ENCODE measurements at regions not wholly inside any gene's neighbourhood (a gene's known extent, or its start where the extent isn't known, plus 50 kb on each side); places are given as distances from the start of the nearest gene placed in this dataset.

DNA sequence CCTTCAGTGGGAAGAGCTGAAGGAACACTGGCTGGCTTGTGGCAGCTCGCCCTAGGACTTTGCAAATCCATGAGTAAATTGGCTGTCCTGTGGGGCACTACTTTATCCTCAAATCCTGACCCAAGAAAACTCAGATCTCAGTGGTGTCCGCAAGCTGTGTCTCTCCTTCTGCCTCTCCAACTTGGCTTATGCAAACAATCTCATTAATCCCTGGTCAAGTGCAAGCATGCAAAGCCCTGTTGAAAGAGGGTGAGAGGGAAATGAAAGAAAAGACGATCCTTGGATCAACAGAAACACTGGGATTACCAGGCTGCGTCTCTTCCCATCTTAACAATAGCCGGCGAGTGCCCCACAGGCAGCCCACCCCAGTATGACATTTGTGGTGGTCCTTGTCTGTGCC is 901.6 kb downstream of the BCL11B start:
- Mint-ChIP-seq H3K4me3 (ENCODE audit: unreplicated experiment) (no peak overlapping the region), H3K27ac (ENCODE audit: unreplicated experiment) (no peak overlapping the region), H3K9me3 (ENCODE audit: unreplicated experiment) (no peaks in the 10 kb centered on the region), H3K27me3 (ENCODE audit: unreplicated experiment) (no peaks in the 10 kb centered on the region), H3K36me3 (ENCODE audit: low read depth, unreplicated experiment) (no peaks in the 10 kb centered on the region), H3K4me1 (ENCODE audit: unreplicated experiment) (no peaks in the 10 kb centered on the region)
- DNase-seq (ENCODE audit: low spot score) = no peak
- no peak for TF ChIP-seq CTCF (IDR thresholded peaks at IDR 0.05; ENCODE audit: unreplicated experiment)

- Mint-ChIP-seq H3K4me1 (ENCODE audit: unreplicated experiment) (no peaks in the 10 kb centered on the region), H3K9me3 (ENCODE audit: unreplicated experiment) (no peaks in the 10 kb centered on the region), H3K36me3 (ENCODE audit: low read depth, unreplicated experiment) (no peaks in the 10 kb centered on the region), H3K27ac (ENCODE audit: unreplicated experiment) (no peak overlapping the region), H3K4me3 (ENCODE audit: unreplicated experiment) (no peak overlapping the region), H3K27me3 (ENCODE audit: unreplicated experiment) (no peaks in the 10 kb centered on the region)
- DNase-seq (ENCODE audit: low spot score) = no peak
- no peak for TF ChIP-seq CTCF (IDR thresholded peaks at IDR 0.05; ENCODE audit: unreplicated experiment)
Measured at GRCh38 chr14:98371141-98371540, 900.9 kb downstream of the BCL11B start.

DNA sequence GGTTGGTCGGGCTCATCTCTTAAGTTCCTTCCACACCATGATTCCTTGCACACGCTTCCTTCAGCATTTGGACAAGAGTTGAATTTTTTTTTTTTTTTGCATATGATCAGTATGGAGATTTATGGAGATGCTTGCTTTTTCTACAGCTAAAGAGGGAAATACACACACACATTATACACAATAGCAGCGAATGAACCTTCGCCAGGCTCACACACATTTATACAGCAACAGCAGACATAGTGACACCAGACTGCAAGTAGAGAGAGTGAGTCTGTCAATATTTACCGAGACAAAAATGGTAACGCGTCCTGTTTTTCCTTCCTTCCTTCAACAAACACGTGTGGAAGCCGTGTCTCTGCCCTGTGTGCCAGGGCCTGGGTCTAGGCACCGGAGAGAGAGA is 897.9 kb downstream of the BCL11B start:
- TF ChIP-seq CTCF (IDR thresholded peaks at IDR 0.05; ENCODE audit: unreplicated experiment) = no peak
- H3K27ac Mint-ChIP-seq (ENCODE audit: unreplicated experiment) = no peak overlapping the region

GRCh38 chr14:98375566-98375965 is 896.4 kb downstream of the BCL11B start:
- Mint-ChIP-seq H3K9me3 (ENCODE audit: unreplicated experiment) (no peaks in the 10 kb centered on the region), H3K27ac (ENCODE audit: unreplicated experiment) (no peak overlapping the region), H3K27me3 (ENCODE audit: unreplicated experiment) (no peaks in the 10 kb centered on the region), H3K4me3 (ENCODE audit: unreplicated experiment) (no peak overlapping the region), H3K36me3 (ENCODE audit: low read depth, unreplicated experiment) (no peaks in the 10 kb centered on the region), H3K4me1 (ENCODE audit: unreplicated experiment) (no peaks in the 10 kb centered on the region)
- DNase-seq (ENCODE audit: low spot score) = no peak
- no peak for TF ChIP-seq CTCF (IDR thresholded peaks at IDR 0.05; ENCODE audit: unreplicated experiment)

More for the DNA sequence above, 897.9 kb downstream of the BCL11B start:
- Mint-ChIP-seq H3K4me1 (ENCODE audit: unreplicated experiment) (no peaks in the 10 kb centered on the region), H3K9me3 (ENCODE audit: unreplicated experiment) (no peaks in the 10 kb centered on the region), H3K4me3 (ENCODE audit: unreplicated experiment) (no peak overlapping the region), H3K27me3 (ENCODE audit: unreplicated experiment) (no peaks in the 10 kb centered on the region), H3K36me3 (ENCODE audit: low read depth, unreplicated experiment) (no peaks in the 10 kb centered on the region)
- no peak for DNase-seq (ENCODE audit: low spot score)

GRCh38 chr14:98379830-98380229 is 892.2 kb downstream of the BCL11B start:
- H3K4me1 Mint-ChIP-seq (ENCODE audit: unreplicated experiment) = no peaks in the 10 kb centered on the region
- no peak for TF ChIP-seq CTCF (IDR thresholded peaks at IDR 0.05; ENCODE audit: unreplicated experiment)
- H3K27ac Mint-ChIP-seq (ENCODE audit: unreplicated experiment) = no peak overlapping the region
- peaks cover 1% of the 10 kb centered on the region for H3K9me3 Mint-ChIP-seq (ENCODE audit: unreplicated experiment)
- H3K36me3 Mint-ChIP-seq (ENCODE audit: low read depth, unreplicated experiment) = peaks cover 1% of the 10 kb centered on the region
- DNase-seq (ENCODE audit: low spot score) = no peak
- peaks cover 1% of the 10 kb centered on the region for H3K27me3 Mint-ChIP-seq (ENCODE audit: unreplicated experiment)
- no peak overlapping the region for H3K4me3 Mint-ChIP-seq (ENCODE audit: unreplicated experiment)
